GM18502 (cell line): ENCODE measurements at regions not wholly inside any gene's neighbourhood (a gene's known extent, or its start where the extent isn't known, plus 50 kb on each side); places are given as distances from the start of the nearest gene placed in this dataset.

ENCODE experiments used
- ATAC-seq: cut with Tn5 transposase; IDR thresholded peaks from one replicate; pipeline ENCODE4 v1.9.1; 2021; ENCODE audit warnings: mild to moderate bottlenecking; ENCODE audit not compliant: unreplicated experiment, poor library complexity

DNA sequence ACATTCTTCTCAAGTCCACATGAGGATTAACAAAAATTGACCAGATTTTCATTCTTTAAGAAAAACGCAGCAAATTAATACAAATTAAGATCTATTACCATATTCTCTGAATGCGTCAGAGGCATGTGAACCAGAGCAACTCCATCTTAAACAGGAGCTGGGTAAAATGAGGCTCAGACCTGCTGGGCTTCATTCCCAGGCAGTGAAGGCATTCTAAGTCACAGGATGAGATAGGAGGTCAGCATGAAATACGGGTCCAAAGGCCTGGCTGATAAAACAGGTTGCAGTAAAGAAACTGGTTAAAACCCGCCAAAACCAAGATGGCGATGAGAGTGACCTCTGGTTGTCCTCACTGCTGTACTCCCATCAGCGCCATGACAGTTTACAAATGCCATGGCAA, 217.6 kb downstream of the RDH14 start:
- ATAC-seq: no peak

DNA sequence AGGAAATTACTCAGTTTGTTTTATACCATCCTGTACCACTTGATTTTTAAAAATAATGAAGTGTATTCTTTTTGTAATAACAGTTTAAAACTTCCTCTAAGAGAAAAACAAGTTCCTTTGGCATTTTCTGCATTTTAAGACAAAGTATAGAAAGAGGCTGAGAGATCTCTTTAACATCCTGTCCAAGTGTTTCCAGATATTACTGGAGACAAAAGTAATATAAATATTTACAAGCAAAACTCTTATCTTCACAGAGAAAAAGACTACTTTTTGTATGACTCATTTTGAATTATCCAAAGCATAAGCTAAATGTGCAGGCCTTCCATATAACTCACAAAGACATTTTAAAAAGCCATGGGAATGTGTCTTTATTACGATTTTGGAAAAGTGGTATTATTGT, 221.1 kb downstream of the RDH14 start:
- ATAC-seq: no peak

- ATAC-seq: no peak
Measured at GRCh38 chr2:18336975-18337374, 223.5 kb downstream of the RDH14 start.

DNA sequence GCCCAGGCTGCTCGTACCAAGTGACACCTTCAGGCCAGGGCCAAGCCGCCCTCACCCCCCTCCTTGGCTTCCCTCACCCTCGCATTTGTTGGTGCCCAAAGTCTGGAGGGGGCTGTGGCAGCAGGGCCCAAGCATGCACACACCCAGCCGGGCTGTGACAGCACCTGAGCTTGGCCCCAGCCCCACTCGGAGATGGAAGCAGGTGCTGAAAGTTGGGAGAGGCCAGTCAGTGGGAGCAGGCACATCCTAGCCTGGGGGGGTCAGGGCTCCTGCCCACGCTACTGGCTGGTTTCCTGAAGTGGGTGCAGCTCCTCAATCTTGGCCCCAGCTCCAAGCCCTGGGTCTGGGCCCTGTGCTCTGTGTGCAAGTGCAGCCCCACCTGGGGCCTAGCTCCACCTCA, 228.0 kb downstream of the RDH14 start:
- no peak for ATAC-seq

GRCh38 chr2:18325118-18325517, 235.3 kb downstream of the RDH14 start:
- ATAC-seq: no peak

DNA sequence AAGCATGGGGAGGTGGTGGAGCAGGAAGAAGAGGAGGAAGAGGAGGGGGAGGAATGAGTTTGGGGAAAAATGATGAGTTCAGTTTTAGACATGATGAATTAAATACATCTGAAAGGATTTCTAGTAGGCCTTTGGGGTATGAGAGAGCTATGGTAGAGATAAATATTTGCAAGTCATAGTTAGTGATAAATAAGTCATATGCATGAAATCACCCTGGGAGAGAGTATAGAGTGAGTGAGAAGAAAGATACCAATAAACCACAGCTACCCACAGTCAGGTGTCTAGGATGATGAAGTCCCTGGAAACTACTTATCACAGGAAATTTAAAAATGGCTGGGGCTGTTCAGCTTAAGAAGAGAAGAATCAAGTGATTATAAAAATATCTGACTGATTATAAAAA, 240.5 kb downstream of the RDH14 start:
- no peak for ATAC-seq

DNA sequence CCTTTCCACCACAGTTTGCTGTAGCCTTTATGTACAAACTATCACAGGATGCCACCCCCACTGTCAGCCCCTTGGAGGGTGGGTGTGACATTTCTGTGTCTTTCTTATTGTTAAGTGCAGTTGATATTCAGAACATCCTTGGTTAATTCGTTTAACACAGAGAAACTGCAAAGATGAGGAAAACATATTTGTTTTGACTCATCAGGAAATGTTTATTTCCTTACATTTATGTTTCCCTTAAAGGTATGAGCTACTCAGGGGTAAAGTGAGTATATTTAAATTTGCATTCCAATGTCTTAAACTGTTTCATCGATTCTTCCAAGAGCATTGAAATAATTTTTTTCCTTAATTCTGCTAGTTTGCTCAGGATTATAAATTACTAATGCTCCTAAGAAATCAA, 243.4 kb downstream of the RDH14 start:
- ATAC-seq: no peak

DNA sequence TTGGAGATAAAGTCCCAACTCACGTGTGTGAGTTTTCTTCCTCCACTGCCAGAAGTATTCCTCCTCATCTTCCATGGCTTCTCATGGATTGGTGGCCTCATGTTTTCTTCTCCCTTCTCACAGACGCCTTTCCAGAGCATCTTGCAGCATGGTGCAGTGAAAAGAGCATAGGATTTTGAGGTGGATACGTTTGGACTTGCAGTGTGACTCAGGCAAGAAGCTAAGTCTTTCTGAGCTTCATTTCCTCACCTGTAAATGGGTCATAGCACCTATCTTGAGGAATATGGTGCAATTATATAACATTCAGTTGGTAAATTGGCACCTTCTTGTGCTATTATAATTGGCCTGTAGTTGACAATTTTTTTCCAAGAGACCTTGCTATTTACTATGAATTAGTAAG, 247.6 kb downstream of the RDH14 start:
- ATAC-seq: no peak

- ATAC-seq: no peak
Measured at GRCh38 chr2:18311420-18312195, 248.8 kb downstream of the RDH14 start.

GRCh38 chr2:18309627-18310026, 250.8 kb downstream of the RDH14 start:
- ATAC-seq: no peak

GRCh38 chr2:18309188-18309587, 251.3 kb downstream of the RDH14 start:
- no peak for ATAC-seq

- no peak for ATAC-seq
Measured at GRCh38 chr2:18304849-18305248, 255.6 kb downstream of the RDH14 start.

DNA sequence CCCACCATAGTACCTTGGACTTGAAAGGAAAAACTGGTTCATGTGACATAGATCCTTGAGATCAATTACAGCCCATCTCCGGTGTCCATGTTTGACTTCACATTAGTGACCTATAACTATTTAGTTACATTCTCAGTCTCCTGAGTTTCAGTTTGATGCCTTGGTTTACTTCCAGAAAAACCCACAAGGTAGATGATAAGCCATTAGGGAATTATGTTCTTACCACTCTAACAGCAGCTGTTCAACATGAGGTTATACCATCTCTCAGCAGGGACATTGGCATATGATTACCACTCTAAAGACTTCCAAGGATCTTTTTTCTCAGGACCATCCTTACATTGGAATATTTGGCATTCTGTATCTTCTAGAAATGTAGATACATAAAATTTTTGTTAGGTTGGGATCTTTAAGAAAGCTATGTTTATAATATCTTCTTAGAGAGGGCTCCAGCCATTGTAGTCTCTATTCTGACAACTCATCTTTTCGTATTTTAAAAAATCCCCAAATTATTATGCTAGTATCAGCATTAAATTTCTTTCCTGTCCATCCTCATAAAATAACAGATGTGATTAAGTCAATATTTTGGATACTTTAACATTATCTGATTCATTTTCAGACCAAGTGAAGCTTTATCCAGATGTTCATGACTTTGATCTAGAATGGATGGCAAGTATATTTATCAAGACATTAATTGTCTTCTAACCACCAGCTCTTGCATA, 258.9 kb downstream of the RDH14 start:
- ATAC-seq: no peak

DNA sequence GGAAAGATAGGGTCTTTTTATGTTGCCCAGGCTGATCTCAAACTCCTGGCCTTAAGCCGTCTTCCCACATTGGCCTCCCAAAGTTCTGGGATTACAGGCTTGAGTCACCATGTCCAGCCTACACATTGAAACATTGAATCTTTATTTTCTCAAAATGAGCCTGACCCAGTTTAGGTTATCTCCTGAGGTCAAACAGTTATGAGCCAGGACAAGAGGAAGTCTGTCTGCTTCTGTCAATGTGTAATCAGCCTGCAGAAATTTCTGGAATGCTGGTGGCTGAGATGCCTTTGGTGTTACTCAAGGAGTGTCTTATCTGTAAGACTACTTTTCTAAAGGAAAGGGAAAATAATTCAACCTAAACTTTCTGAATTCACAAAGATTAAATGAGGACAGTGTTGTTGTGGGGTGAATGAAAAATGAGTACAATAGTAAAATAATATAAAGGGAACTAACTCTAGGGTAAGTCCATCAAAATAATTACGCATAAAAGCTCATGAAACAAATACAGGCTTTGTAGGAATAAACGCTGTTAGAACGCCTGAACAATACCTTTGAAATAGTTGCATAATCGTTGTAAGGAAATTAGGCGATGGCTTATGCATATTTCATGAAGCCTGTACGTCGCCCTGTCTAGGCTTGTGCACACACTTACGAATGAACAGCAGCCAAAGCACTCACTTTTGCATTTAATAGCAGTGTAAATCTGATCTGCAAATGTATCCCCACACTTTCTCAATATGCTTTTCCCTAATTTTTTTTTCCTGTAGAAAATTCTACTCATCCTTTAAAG, 260.8 kb downstream of the RDH14 start:
- ATAC-seq: no peak

DNA sequence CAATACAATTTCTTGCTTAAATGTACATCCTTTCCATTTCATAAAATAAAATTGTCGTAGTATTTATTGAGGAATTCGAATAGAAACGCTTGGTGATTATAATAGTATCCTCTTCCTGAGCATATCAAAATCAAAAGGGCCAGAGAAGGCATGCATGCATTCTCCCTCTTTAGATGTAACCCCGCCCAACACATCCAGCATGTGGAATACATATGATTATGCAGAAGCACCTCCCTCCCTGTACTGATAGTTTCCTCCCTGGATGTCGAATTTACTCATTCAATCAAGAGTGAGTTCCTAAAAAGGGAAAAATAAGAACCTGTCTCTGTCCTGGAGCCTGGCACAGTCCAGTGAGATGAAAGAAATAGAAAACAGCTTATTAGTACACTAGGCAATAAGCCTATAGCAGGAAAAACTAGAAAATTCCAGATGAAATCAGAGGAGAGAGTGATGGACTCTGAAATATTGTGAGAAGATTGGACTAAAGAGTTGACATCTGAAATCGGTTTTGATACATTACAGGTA, 262.9 kb downstream of the RDH14 start:
- ATAC-seq: no peak

- ATAC-seq: no peak
Measured at GRCh38 chr2:18290386-18290785, 270.1 kb downstream of the RDH14 start.

DNA sequence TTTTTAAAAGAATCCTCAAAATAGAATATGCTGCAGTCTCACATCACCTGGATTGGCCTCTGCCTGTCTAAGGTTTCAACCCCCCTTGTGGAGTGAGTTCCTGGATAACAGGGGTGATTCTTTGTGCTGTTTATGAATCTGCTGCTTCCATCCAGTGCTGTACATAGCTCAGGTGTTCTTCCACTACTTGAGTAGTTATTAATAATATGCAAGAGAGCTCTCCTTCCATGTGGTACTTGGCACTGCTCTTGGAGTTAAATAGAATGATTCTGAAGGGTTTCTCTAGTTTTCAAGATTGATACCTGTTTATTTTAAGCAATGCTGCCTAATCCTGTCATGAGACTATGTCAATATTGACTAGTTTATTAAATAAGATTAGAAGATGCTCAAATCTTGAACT, 273.6 kb downstream of the RDH14 start:
- no peak for ATAC-seq

GRCh38 chr2:18284331-18284730, 276.1 kb downstream of the RDH14 start:
- no peak for ATAC-seq

DNA sequence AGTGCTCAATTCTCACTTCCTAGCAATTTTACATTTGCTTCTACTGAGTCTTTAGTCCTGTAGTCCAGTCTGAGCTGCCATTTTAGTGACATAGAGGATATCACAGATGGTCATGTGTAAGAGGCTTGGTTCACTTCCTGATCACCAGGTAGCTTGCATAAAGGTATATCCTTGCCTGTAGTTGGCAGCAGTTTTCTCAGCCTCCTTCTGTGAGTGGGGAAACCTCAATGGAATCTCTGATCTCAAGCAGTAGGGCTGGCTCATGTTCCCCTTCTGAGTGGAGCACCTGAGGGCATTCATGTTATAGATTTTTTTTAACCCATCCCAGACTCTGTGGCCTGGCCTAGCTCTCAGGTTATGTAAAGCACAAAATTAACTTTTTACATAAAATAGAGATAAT, 278.4 kb downstream of the RDH14 start:
- ATAC-seq: no peak

- ATAC-seq: no peak
Measured at GRCh38 chr2:18276583-18277075, 283.8 kb downstream of the RDH14 start.

- ATAC-seq: no peak
Measured at GRCh38 chr2:18273205-18273604, 287.2 kb downstream of the RDH14 start.
